ENCODE measurements at regions not wholly inside any gene's neighbourhood (a gene's known extent, or its start where the extent isn't known, plus 50 kb on each side); places are given as distances from the start of the nearest gene placed in this dataset.

DNA sequence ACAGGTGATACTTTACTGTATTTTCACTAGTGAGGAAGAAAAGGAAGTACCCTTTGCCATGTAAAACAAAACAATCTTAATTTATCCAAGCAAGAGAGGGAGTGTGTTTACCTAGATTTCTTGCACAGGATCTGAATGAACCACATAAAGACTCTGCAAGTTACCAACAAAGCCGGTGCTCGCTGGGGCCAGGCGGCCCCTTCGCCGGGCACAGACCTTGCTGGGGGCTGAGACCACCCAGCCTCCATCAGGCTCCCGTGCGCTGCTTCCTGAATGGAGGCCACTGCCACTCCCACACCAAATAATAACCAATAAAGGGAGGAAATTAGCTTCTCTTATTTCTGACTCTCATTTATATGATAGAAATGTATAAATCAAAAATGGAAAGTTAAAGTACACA lies 625.0 kb upstream of the ADARB2 start:
- TF ChIP-seq CTCF (IDR thresholded peaks at IDR 0.05) (no peak), POLR2A (IDR thresholded peaks at IDR 0.05) (no peak)
